ENCODE measurements at regions not wholly inside any gene's neighbourhood (a gene's known extent, or its start where the extent isn't known, plus 50 kb on each side); places are given as distances from the start of the nearest gene placed in this dataset.

- TF ChIP-seq CTCF (IDR thresholded peaks at IDR 0.05) = no peak
Measured at GRCh38 chr5:108659531-108659930, 88.2 kb upstream of the FER start.

GRCh38 chr5:108655750-108656450, 91.8 kb upstream of the FER start:
- no peak for TF ChIP-seq CTCF (IDR thresholded peaks at IDR 0.05)

- no peak for TF ChIP-seq CTCF (IDR thresholded peaks at IDR 0.05)
Measured at GRCh38 chr5:108654051-108654450, 93.6 kb upstream of the FER start.

GRCh38 chr5:108653201-108653600, 94.5 kb upstream of the FER start:
- no peak for TF ChIP-seq CTCF (IDR thresholded peaks at IDR 0.05)

- no peak for TF ChIP-seq CTCF (IDR thresholded peaks at IDR 0.05)
Measured at GRCh38 chr5:108650997-108651396, 96.7 kb upstream of the FER start.

- no peak for TF ChIP-seq CTCF (IDR thresholded peaks at IDR 0.05)
Measured at GRCh38 chr5:108649646-108650045, 98.1 kb upstream of the FER start.

GRCh38 chr5:108649106-108649505, 98.6 kb upstream of the FER start:
- no peak for TF ChIP-seq CTCF (IDR thresholded peaks at IDR 0.05)

Measured in LNCAP (cell line).